Fibroblast of mammary gland (primary cell): ENCODE measurements at regions not wholly inside any gene's neighbourhood (a gene's known extent, or its start where the extent isn't known, plus 50 kb on each side); places are given as distances from the start of the nearest gene placed in this dataset.
"Not testable (repeated sequence)": the region's sequence is repeated elsewhere in the genome, so short reads cannot be mapped to it uniquely, and the experiment has no call there.

Experiments
- DNase-seq: peaks from one replicate; pipeline ENCODE4 v3.0.0-alpha.2; 2010; ENCODE audit warnings: low read depth
- H3K4me3 ChIP-seq: 2 replicates; pipeline ENCODE4 v1.5.1; 2011; ENCODE audit warnings: low read depth, mild to moderate bottlenecking, low read length, moderate library complexity; ENCODE audit not compliant: control insufficient read depth
- TF ChIP-seq, protein P1 (sequence below): conservative IDR thresholded peaks from 2 replicates; pipeline ENCODE4 v1.5.1; 2011; ENCODE audit warnings: low read depth, low read length, inconsistent platforms; ENCODE audit not compliant: control insufficient read depth, insufficient read depth

DNA sequence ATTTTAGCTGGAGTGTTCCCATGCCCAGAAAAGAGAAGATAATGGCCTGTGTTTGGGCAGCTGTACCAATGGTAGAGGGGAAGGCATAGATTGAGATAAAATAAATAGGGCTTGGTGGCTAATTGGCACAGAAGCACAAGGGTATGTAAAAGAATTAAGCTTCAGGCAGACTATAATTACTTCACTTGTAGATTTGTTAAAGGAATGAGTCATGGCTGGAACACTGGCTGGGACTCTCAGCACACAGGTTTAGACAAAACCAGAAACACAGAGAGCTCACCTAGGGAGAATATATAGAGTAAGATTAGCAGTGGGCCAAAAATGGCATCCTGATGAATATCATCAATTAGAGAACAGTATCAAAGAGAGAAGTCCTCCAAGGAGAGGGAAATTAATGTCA, 198.3 kb upstream of the FIGN start:
- H3K4me3 ChIP-seq, result no peak overlapping the region
- TF ChIP-seq, protein P1, sequence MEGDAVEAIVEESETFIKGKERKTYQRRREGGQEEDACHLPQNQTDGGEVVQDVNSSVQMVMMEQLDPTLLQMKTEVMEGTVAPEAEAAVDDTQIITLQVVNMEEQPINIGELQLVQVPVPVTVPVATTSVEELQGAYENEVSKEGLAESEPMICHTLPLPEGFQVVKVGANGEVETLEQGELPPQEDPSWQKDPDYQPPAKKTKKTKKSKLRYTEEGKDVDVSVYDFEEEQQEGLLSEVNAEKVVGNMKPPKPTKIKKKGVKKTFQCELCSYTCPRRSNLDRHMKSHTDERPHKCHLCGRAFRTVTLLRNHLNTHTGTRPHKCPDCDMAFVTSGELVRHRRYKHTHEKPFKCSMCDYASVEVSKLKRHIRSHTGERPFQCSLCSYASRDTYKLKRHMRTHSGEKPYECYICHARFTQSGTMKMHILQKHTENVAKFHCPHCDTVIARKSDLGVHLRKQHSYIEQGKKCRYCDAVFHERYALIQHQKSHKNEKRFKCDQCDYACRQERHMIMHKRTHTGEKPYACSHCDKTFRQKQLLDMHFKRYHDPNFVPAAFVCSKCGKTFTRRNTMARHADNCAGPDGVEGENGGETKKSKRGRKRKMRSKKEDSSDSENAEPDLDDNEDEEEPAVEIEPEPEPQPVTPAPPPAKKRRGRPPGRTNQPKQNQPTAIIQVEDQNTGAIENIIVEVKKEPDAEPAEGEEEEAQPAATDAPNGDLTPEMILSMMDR, result no peak
- DNase-seq, result no peak

DNA sequence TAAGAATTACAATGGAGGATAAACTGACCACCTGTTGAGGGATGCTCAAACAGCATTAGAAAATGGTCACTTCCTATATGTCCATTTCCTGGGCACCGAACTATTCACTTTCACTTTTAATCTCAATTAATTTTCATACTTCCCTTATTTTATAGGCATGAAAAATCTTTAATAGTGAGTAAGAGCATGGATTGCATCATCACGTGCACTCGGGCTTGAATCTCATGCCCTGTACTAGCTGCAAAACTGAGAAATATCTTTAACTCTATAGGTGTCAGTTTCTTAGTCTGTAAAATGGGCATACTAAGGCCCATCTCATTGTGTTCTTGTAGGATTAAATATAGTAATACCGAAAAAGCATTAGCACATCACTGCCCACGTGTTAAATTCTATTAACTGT, 183.9 kb upstream of the FIGN start:
- no peak overlapping the region for H3K4me3 ChIP-seq
- peak; percentile 1 for DNase-seq
- TF ChIP-seq, protein P1, result no peak

DNA sequence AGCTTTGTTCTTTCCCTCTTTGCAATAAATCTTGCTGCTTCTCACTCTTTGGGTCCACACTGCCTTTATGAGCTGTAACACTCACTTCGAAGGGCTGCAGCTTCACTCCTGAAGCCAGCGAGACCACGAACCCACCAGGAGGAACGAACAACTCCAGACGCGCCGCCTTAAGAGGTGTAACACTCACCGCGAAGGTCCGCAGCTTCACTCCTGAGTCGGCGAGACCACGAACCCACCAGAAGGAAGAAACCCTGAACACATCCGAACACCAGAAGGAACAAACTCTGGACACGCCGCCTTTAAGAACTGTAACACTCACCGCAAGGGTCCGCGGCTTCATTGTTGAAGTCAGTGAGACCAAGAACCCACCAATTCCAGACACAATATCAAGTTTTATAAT, 178.7 kb upstream of the FIGN start:
- not testable (repeated sequence) for DNase-seq, H3K4me3 ChIP-seq

DNA sequence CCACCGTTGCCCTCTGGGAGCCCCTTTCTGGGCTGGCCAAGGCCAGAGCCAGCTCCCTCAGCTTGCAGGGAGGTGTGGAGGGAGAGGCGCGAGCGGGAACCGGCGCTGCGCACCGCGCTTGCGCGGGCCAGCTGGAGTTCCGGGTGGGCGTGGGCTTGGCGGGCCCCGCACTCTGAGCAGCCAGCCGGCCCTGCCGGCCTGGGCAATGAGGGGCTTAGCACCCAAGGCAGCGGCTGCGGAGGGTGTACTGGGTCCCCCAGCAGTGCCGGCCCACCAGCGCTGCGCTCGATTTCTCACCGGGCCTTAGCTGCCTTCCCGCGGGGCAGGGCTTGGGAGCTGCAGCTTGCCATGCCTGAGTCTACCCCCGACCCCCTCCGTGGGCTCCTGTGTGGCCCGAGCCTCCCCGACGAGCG, 177.7 kb upstream of the FIGN start:
- not testable (repeated sequence) for H3K4me3 ChIP-seq, DNase-seq

DNA sequence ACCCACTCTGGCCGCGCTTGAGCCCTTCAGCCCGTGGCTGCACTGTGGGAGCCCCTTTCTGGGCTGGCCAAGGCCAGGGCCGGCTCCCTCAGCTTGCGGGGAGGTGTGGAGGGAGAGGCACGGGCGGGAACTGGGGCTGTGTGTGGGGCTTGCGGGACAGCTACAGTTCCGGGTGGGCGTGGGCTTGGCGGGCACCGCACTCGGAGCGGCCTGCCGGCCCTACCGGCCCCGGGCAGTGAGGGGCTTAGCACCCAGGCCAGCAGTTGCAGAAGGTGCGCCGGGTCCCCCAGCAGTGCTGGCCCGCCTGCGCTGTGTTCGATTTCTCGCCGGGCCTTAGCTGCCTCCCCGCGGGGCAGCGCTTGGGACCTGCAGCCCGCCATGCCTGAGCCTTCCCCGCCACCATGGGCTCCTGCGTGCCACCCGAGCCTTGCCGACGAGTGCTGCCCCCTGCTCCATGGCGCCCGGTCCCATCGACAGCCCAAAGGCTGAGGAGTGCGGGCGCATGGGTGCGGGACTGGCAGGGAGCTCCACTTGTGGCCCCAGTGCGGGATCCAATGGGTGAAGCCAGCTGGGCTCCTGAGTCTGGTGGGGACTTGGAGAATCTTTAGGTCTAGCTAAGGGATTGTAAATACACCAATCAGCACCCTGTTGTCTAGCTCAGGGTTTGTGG, 173.7 kb upstream of the FIGN start:
- TF ChIP-seq, protein P1, result no peak
- no peak overlapping the region for H3K4me3 ChIP-seq
- no peak for DNase-seq

DNA sequence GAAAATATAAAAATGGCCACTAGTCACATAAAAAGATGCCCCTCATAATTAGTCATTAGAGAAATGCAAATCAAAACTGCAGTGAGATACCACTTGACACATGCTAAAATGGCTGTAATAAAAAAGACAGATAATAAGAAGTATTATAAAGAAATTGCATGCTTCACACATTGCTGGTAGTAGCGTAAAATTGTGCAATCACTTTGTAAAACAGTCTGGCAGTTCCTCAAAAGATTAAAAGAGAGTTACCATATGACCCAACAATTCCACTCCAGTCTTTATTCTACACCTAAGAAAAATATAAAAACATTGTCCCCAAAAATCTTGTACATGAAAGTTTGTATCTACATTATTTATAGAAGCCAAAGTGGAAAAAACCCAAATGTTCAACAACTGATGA, 170.6 kb upstream of the FIGN start:
- H3K4me3 ChIP-seq, result no peak overlapping the region
- DNase-seq, result no peak
- TF ChIP-seq, protein P1, result no peak

DNA sequence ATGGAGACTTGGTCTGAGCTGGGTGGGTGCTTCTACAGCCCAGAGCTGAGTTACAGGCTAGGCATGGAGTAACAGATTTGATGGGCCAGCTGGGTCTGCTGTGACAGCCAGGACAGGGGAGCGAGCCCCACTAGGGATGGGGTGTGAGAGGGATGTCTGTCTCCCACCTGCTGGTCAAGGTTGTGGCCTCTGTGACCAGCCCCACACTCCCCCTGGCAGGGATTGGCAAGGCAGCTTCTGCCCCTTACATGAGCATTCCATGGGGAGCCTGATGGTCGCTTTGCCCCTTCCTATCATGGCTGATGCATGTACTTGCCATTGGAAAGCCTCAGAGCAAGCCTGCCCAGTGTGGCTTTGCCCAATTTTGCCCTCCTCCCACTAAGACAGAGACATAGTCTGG, 162.0 kb upstream of the FIGN start:
- DNase-seq, result no peak
- no peak overlapping the region for H3K4me3 ChIP-seq
- TF ChIP-seq, protein P1, result no peak

DNA sequence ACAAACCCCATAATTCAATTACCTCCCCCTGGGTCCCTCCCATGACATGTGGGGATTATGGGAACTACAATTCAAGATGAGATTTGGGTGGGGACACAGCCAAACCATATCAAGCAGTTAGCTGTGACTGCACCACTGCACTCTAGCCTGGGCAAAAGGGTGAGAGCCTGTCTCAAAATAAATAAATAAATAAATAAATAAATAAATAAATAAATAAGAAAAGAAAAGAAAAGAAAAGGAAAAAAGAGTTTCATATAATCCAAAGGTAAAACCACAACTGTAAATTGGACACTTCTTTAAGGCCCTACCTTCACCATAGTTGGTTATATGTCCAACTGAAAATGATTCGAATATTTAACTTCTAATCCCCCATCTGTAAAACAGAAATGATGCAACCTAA, 157.6 kb upstream of the FIGN start:
- not testable (repeated sequence) for DNase-seq, H3K4me3 ChIP-seq

DNA sequence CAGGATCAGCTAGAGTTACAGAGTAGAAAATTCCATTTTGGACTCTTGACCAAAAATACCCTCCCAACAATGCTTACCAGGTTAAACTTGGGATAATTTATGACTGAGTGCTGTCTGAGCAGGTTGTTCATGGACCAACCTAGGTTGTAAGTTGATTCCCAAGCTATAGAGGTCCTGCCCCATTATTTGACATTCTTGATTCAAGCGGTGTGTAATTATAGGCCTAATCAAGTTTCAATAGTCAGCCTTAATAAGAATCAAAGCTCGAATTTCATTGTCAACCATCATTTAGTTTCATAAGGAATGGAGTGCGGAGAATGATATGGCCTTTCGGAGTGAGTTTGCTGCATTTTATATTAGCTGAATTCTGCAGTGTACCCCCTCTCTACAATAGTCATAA, 152.8 kb upstream of the FIGN start:
- TF ChIP-seq, protein P1, result no peak
- DNase-seq, result no peak
- no peak overlapping the region for H3K4me3 ChIP-seq
